Ishikawa (cell line): ENCODE measurements at regions not wholly inside any gene's neighbourhood (a gene's known extent, or its start where the extent isn't known, plus 50 kb on each side); places are given as distances from the start of the nearest gene placed in this dataset.

Experiments used
- EP300 ChIP-seq: IDR thresholded peaks from 2 replicates; pipeline ENCODE4 v1.6.1; 2012; ENCODE audit warnings: borderline replicate concordance
- YY1 ChIP-seq: IDR thresholded peaks from 2 replicates; pipeline ENCODE4 v1.6.1; 2012; ENCODE audit warnings: low read depth

DNA sequence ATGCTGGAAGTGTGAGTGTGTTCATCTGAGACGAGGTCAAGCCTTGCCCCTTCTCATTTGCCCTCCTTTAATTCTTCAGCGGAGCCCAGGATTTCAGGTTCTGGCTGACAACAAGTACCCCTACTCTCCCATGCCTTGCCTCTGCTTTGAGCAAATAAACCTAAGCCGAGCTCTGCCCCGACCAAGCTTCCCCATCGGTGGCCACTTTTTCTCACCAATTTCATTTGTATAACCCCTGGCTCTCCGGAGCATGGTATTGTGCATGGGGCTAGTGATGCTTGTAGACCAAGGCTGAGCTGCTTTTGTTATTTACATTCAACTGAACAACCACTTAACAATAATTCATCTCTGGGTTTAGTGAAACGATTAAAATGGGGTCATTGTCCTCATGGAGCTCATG lies 100.2 kb upstream of the RAB3GAP2 start:
- TF ChIP-seq YY1 (no peak), EP300 (no peak)
